DND-41 (cell line): ENCODE measurements at regions not wholly inside any gene's neighbourhood (a gene's known extent, or its start where the extent isn't known, plus 50 kb on each side); places are given as distances from the start of the nearest gene placed in this dataset.

ENCODE experiments used
- ATAC-seq: fragments of 200-7000 bp; cut with Tn5 transposase; 3 replicates; pipeline ENCODE4 v1.9.1; 2021; ENCODE audit warnings: low read depth; ENCODE audit not compliant: insufficient read depth
- DNase-seq: peaks from one replicate; pipeline ENCODE4 v3.0.0-alpha.2; 2020
- H2AFZ ChIP-seq: 2 replicates; pipeline ENCODE4 v1.6.0; 2012; ENCODE audit warnings: low read depth, low read length
- H3K27ac ChIP-seq: 2 replicates; pipeline ENCODE4 v1.5.1; 2012; ENCODE audit warnings: low read length, inconsistent platforms
- H3K27me3 ChIP-seq: fragments of 200-600 bp; sonication (generic); 2 replicates; pipeline ENCODE4 v1.6.0; 2012; ENCODE audit warnings: low read length, mild to moderate bottlenecking, inconsistent platforms; ENCODE audit not compliant: insufficient read depth, poor library complexity
- H3K36me3 ChIP-seq: 2 replicates; pipeline ENCODE4 v1.5.1; 2012; ENCODE audit warnings: low read length, inconsistent platforms; ENCODE audit not compliant: insufficient read depth
- H3K4me1 ChIP-seq: 2 replicates; pipeline ENCODE4 v1.5.1; 2012; ENCODE audit warnings: mild to moderate bottlenecking, low read length; ENCODE audit not compliant: insufficient read depth
- H3K4me2 ChIP-seq: 2 replicates; pipeline ENCODE4 v1.6.0; 2012; ENCODE audit warnings: mild to moderate bottlenecking, moderate library complexity, low read length, inconsistent platforms; ENCODE audit not compliant: insufficient read depth
- H3K4me3 ChIP-seq, 2 experiments: fragments of 200-600 bp in 1 of 2; shearing (Covaris generic) in 1 of 2; 2 replicates each; pipeline ENCODE4 v1.5.1; 2012 to 2016; ENCODE audit warnings: inconsistent platforms in 2 of 2, low read length in 2 of 2, mild to moderate bottlenecking in 2 of 2, low read depth in 1 of 2, moderate library complexity in 1 of 2
- H3K79me2 ChIP-seq: 2 replicates; pipeline ENCODE4 v1.6.0; 2012; ENCODE audit warnings: low read length, inconsistent platforms; ENCODE audit not compliant: insufficient read depth
- H3K9ac ChIP-seq: 2 replicates; pipeline ENCODE4 v1.6.0; 2012; ENCODE audit warnings: low read depth, mild to moderate bottlenecking, inconsistent platforms, low read length, moderate library complexity
- H3K9me3 ChIP-seq: 2 replicates; pipeline ENCODE4 v1.5.1; 2012; ENCODE audit warnings: low read length, moderate library complexity, mild to moderate bottlenecking, inconsistent platforms; ENCODE audit not compliant: insufficient read depth, severe bottlenecking
- H4K20me1 ChIP-seq: 2 replicates; pipeline ENCODE4 v1.6.0; 2012; ENCODE audit warnings: low read length; ENCODE audit not compliant: insufficient read depth
- CTCF ChIP-seq: IDR thresholded peaks from 2 replicates; pipeline ENCODE4 v1.5.1; 2012; ENCODE audit warnings: borderline replicate concordance, low read length, moderate library complexity, mild to moderate bottlenecking; ENCODE audit not compliant: poor library complexity, severe bottlenecking; ENCODE audit errors: extremely low read depth
- EZH2 ChIP-seq: IDR thresholded peaks from 3 replicates; pipeline ENCODE4 v1.6.1; 2012; ENCODE audit warnings: borderline replicate concordance, low read depth, mild to moderate bottlenecking, moderate library complexity, low read length, inconsistent platforms; ENCODE audit not compliant: severe bottlenecking

GRCh38 chr2:180927030-180927686 is 53.2 kb upstream of the UBE2E3 start:
- H4K20me1 ChIP-seq = no peaks in the 10 kb centered on the region
- peaks cover 17% of the 10 kb centered on the region for H3K27me3 ChIP-seq
- H3K4me3 ChIP-seq = no peak overlapping the region
- no peak for ATAC-seq
- no peak overlapping the region for H3K27ac ChIP-seq
- H3K9ac ChIP-seq = no peak overlapping the region
- no peaks in the 10 kb centered on the region for H3K79me2 ChIP-seq
- no peaks in the 10 kb centered on the region for H3K36me3 ChIP-seq
- H3K9me3 ChIP-seq = no peaks in the 10 kb centered on the region
- no peaks in the 10 kb centered on the region for H3K4me1 ChIP-seq
- no peak overlapping the region for H2AFZ ChIP-seq
- no peak overlapping the region for H3K4me2 ChIP-seq
- no peak for TF ChIP-seq CTCF
- TF ChIP-seq EZH2 = no peak
- no peak for DNase-seq

- Histone ChIP-seq H3K4me3 (no peak overlapping the region), H3K27ac (no peak overlapping the region), H3K4me1 (no peaks in the 10 kb centered on the region), H2AFZ (no peak overlapping the region), H3K36me3 (no peaks in the 10 kb centered on the region), H3K79me2 (no peaks in the 10 kb centered on the region), H3K27me3 (peaks cover 14% of the 10 kb centered on the region), H3K9ac (no peak overlapping the region), H4K20me1 (no peaks in the 10 kb centered on the region), H3K9me3 (no peaks in the 10 kb centered on the region), H3K4me2 (no peak overlapping the region)
- ATAC-seq (no peak), DNase-seq (no peak)
- TF ChIP-seq EZH2 (no peak), CTCF (no peak)
Measured at GRCh38 chr2:180925700-180926099, 54.7 kb upstream of the UBE2E3 start.

- Histone ChIP-seq H4K20me1 (no peaks in the 10 kb centered on the region), H2AFZ (no peak overlapping the region), H3K79me2 (no peaks in the 10 kb centered on the region), H3K27me3 (peaks cover 14% of the 10 kb centered on the region), H3K9ac (no peak overlapping the region), H3K27ac (no peak overlapping the region), H3K36me3 (no peaks in the 10 kb centered on the region), H3K4me2 (no peak overlapping the region), H3K4me1 (no peaks in the 10 kb centered on the region), H3K4me3 (no peak overlapping the region), H3K9me3 (no peaks in the 10 kb centered on the region)
- TF ChIP-seq CTCF = no peak
- no peak for TF ChIP-seq EZH2
- DNase-seq = no peak
- no peak for ATAC-seq
Measured at GRCh38 chr2:180924063-180924462, 56.3 kb upstream of the UBE2E3 start.
